SK-N-SH (cell line): ENCODE measurements at regions not wholly inside any gene's neighbourhood (a gene's known extent, or its start where the extent isn't known, plus 50 kb on each side); places are given as distances from the start of the nearest gene placed in this dataset.

Experiments
- CTCF ChIA-PET: fragments of 300-600, 350-600 bp; formaldehyde crosslinking; extraction: SDS; loops from one replicate; lab custom pipeline; 2021; lab: Yijun Ruan, JAX
- POLR2A ChIA-PET: fragments of 350-600 bp; sonication (Branson Sonifier 250); formaldehyde crosslinking; extraction: SDS; loops from one replicate; lab custom pipeline; 2020; ENCODE audit warnings: antibody characterized with exemption, inconsistent platforms; lab: Yijun Ruan, JAX
- DNase-seq: peaks from one replicate; pipeline ENCODE4 v3.0.0; 2012
- H2AFZ ChIP-seq: fragments of 200-600 bp; sonication (generic); 2 replicates; pipeline ENCODE4 v1.8.1; 2016; ENCODE audit warnings: antibody characterized with exemption, mild to moderate bottlenecking, low read depth
- H3F3A ChIP-seq: fragments of 200-600 bp; sonication (generic); replicated peaks from 2 replicates; pipeline ENCODE3; 2016; ENCODE audit warnings: antibody characterized with exemption, mild to moderate bottlenecking; ENCODE audit not compliant: insufficient read depth
- H3K27ac ChIP-seq, 2 experiments: fragments of 200-500 bp in 1 of 2; fragments of 200-600 bp in 1 of 2; sonication (Bioruptor generic) in 1 of 2; sonication (generic), shearing (Covaris generic) in 1 of 2; 2 replicates each; pipeline versions ENCODE4 v1.5.1 to v1.6.1; 2014 to 2016; ENCODE audit warnings: low read depth in 2 of 2, inconsistent platforms in 1 of 2, low read length in 1 of 2, mild to moderate bottlenecking in 1 of 2, mixed read lengths in 1 of 2
- H3K27me3 ChIP-seq: fragments of 200-600 bp; sonication (generic), shearing (Covaris generic); 2 replicates; pipeline ENCODE4 v1.6.1; 2016; ENCODE audit warnings: mixed run types; ENCODE audit not compliant: insufficient read depth
- H3K36me3 ChIP-seq, 2 experiments: fragments of 200-500 bp in 1 of 2; fragments of 200-600 bp in 1 of 2; sonication (Bioruptor generic) in 1 of 2; sonication (generic) in 1 of 2; replicated peaks in 1 of 2; 2 replicates each; pipeline versions ENCODE3 to v1.5.1; 2014 to 2016; ENCODE audit warnings: low read length in 1 of 2, mild to moderate bottlenecking in 1 of 2; ENCODE audit not compliant: insufficient read depth in 2 of 2, control insufficient read depth in 1 of 2
- H3K4me1 ChIP-seq, 2 experiments: fragments of 200-500 bp in 1 of 2; fragments of 200-600 bp in 1 of 2; sonication (Bioruptor generic) in 1 of 2; sonication (generic), shearing (Covaris generic) in 1 of 2; 2 replicates each; pipeline versions ENCODE4 v1.5.1 to v1.6.1; 2014 to 2016; ENCODE audit warnings: low read depth in 1 of 2, low read length in 1 of 2, mixed run types in 1 of 2; ENCODE audit not compliant: insufficient read depth in 2 of 2, control insufficient read depth in 1 of 2
- H3K4me2 ChIP-seq: fragments of 200-600 bp; sonication (generic), shearing (Covaris generic); 2 replicates; pipeline ENCODE4 v1.6.1; 2017; ENCODE audit warnings: mixed run types
- H3K4me3 ChIP-seq, 2 experiments: fragments of 200-500 bp in 1 of 2; fragments of 200-600 bp in 1 of 2; sonication (Bioruptor generic) in 1 of 2; sonication (generic), shearing (Covaris generic) in 1 of 2; 2 replicates each; pipeline versions ENCODE4 v1.5.1 to v1.8.1; 2014 to 2016; ENCODE audit warnings: low read depth in 2 of 2, inconsistent platforms in 1 of 2, low read length in 1 of 2, mild to moderate bottlenecking in 1 of 2, mixed read lengths in 1 of 2, moderate library complexity in 1 of 2
- H3K79me2 ChIP-seq: fragments of 200-600 bp; sonication (generic); 2 replicates; pipeline ENCODE4 v1.8.1; 2017; ENCODE audit warnings: mild to moderate bottlenecking; ENCODE audit not compliant: insufficient read depth
- H3K9ac ChIP-seq: fragments of 200-600 bp; sonication (generic); 2 replicates; pipeline ENCODE4 v1.6.1; 2017; ENCODE audit warnings: mixed run types
- H3K9me2 ChIP-seq: fragments of 200-600 bp; sonication (generic); 2 replicates; pipeline ENCODE4 v1.6.1; 2017; ENCODE audit warnings: mixed run types
- H3K9me3 ChIP-seq: fragments of 200-600 bp; sonication (generic); 2 replicates; pipeline ENCODE4 v1.6.1; 2017; ENCODE audit warnings: mixed run types, mild to moderate bottlenecking, moderate library complexity
- H4K20me1 ChIP-seq: fragments of 200-600 bp; sonication (generic); 2 replicates; pipeline ENCODE4 v1.6.1; 2017; ENCODE audit warnings: mild to moderate bottlenecking, mixed run types; ENCODE audit not compliant: insufficient read depth
- CHD2 ChIP-seq: fragments of 150-350 bp; IDR thresholded peaks from 2 replicates; pipeline ENCODE4 v1.6.1; 2018; ENCODE audit warnings: low read length; ENCODE audit not compliant: partially characterized antibody
- FOSL2 ChIP-seq: IDR thresholded peaks from 2 replicates; pipeline ENCODE4 v1.4.0; 2012; ENCODE audit warnings: low read depth, mild to moderate bottlenecking, moderate library complexity, borderline replicate concordance
- FOXM1 ChIP-seq: IDR thresholded peaks from 2 replicates; pipeline ENCODE4 v1.4.0; 2012; ENCODE audit warnings: low read depth, mild to moderate bottlenecking
- GATA2 ChIP-seq: sonication (generic); formaldehyde crosslinking; IDR thresholded peaks from 2 replicates; pipeline ENCODE4 v1.5.0; 2020; ENCODE audit warnings: mild to moderate bottlenecking, missing genetic modification reagents
- MXI1 ChIP-seq: IDR thresholded peaks from 2 replicates; pipeline ENCODE4 v1.6.1; 2012; ENCODE audit warnings: mild to moderate bottlenecking, low read depth, low read length, improper control_type of control experiment
- POLR2AphosphoS5 ChIP-seq: IDR thresholded peaks from 2 replicates; pipeline ENCODE4 v1.6.1; 2012; ENCODE audit warnings: low read depth, low read length
- RFX5 ChIP-seq: IDR thresholded peaks from 2 replicates; pipeline ENCODE4 v1.6.1; 2012; ENCODE audit warnings: mild to moderate bottlenecking, improper control_type of control experiment, low read length
- RXRA ChIP-seq: IDR thresholded peaks from 2 replicates; pipeline ENCODE4 v1.4.0; 2012; ENCODE audit warnings: low read depth, mild to moderate bottlenecking, borderline replicate concordance
- SIN3A ChIP-seq: IDR thresholded peaks from 2 replicates; pipeline ENCODE4 v1.6.1; 2012; ENCODE audit warnings: low read depth, mild to moderate bottlenecking, low read length, moderate library complexity, borderline replicate concordance
- TAF1 ChIP-seq: IDR thresholded peaks from 2 replicates; pipeline ENCODE4 v1.6.1; 2012; ENCODE audit warnings: low read depth, mild to moderate bottlenecking, low read length, moderate library complexity, borderline replicate concordance
- WGBS: methylation state at CpG from one replicate; pipeline ENCODE4 v1.1.6; 2017; ENCODE audit warnings: low lambda C conversion rate; 5-methylcytosine and 5-hydroxymethylcytosine counted together
- TF ChIP-seq, protein P1 (sequence below): IDR thresholded peaks from 2 replicates; pipeline ENCODE4; 2012
- TF ChIP-seq, protein P2 (sequence below): IDR thresholded peaks from 2 replicates; pipeline ENCODE4 v1.4.0; 2012; ENCODE audit warnings: low read depth, borderline replicate concordance

DNA sequence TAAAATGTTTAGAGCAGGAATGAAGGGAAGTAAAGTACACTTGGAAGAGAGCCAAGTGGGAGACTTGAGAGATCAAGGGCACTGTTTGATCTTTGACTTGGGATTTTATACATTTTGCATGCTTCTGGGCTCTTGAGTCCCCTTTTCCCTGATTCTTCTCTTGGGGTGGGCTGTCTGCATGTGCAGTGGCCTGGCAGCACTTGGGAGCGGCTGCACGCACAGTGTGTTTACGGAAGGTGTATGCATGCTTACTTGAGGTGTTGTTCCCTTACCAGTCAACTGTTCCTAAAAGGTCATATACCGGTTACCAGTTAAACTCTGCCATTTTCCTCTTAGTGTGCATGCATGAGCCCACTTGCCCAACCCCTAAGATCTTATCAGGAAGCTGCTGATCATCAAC is 377.7 kb downstream of the CYLC2 start:
- H3K36me3 ChIP-seq, result no peaks in the 10 kb centered on the region
- H3K9ac ChIP-seq, result no peak overlapping the region
- POLR2A ChIA-PET, result no interaction called here
- H3K9me2 ChIP-seq, result no peaks in the 10 kb centered on the region
- H3K4me2 ChIP-seq, result no peak overlapping the region
- H3K4me3 ChIP-seq, result no peak overlapping the region
- H2AFZ ChIP-seq, result no peak overlapping the region
- no peaks in the 10 kb centered on the region for H4K20me1 ChIP-seq
- H3K79me2 ChIP-seq, result no peaks in the 10 kb centered on the region
- TF ChIP-seq CHD2, result no peak
- TF ChIP-seq, all 33 proteins: peak for 0
- no peaks in the 10 kb centered on the region for H3K4me1 ChIP-seq
- no peaks in the 10 kb centered on the region for H3K27me3 ChIP-seq
- WGBS, result 41% methylated on average over 4 of the region's 4 CpGs
- H3F3A ChIP-seq, result no peaks in the 10 kb centered on the region
- no peak overlapping the region for H3K27ac ChIP-seq
- CTCF ChIA-PET, result interaction anchor here (0.6 kb wide), 1 partner anchor 12 kb away, joined by 3 read pairs; no protein-coding TSS in a partner anchor
- H3K9me3 ChIP-seq, result no peaks in the 10 kb centered on the region
- no peak for DNase-seq

DNA sequence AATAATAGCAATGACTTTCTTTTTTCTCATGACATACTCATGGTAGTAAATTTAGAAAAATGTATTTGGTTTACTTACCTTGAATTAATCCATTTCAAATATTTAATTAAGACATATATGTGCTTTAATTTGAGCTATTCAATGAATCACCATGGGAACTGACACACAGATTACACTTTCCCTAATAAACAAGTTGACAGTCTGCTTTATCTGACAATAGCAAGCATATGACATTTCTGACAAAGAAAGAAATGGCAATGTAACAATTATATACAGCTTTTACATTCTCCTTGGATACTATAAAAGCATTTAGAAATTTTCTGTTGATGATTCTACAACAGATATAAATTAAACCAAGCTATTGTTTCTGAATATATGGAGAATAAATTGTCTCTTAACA is 382.5 kb downstream of the CYLC2 start:
- Histone ChIP-seq H2AFZ (no peak overlapping the region), H3K9ac (no peak overlapping the region), H3K4me1 (no peaks in the 10 kb centered on the region), H3K4me2 (no peak overlapping the region), H3K79me2 (no peaks in the 10 kb centered on the region), H3F3A (no peaks in the 10 kb centered on the region), H3K9me3 (no peaks in the 10 kb centered on the region), H3K27ac (no peak overlapping the region), H3K4me3 (no peak overlapping the region), H3K27me3 (no peaks in the 10 kb centered on the region), H4K20me1 (no peaks in the 10 kb centered on the region), H3K9me2 (no peaks in the 10 kb centered on the region), H3K36me3 (no peaks in the 10 kb centered on the region)
- POLR2A ChIA-PET, result no interaction called here
- CTCF ChIA-PET, result interaction anchor here (0.6 to 3.1 kb wide), 2 partner anchors 8 to 20 kb away, joined by 3 to 13 read pairs; no protein-coding TSS in a partner anchor
- no peak for TF ChIP-seq FOSL2
- TF ChIP-seq, protein P1, sequence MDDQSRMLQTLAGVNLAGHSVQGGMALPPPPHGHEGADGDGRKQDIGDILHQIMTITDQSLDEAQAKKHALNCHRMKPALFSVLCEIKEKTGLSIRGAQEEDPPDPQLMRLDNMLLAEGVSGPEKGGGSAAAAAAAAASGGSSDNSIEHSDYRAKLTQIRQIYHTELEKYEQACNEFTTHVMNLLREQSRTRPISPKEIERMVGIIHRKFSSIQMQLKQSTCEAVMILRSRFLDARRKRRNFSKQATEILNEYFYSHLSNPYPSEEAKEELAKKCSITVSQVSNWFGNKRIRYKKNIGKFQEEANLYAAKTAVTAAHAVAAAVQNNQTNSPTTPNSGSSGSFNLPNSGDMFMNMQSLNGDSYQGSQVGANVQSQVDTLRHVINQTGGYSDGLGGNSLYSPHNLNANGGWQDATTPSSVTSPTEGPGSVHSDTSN, result no peak
- TF ChIP-seq RFX5, result no peak
- TF ChIP-seq POLR2AphosphoS5, result no peak
- TF ChIP-seq SIN3A, result no peak
- no peak for TF ChIP-seq MXI1
- TF ChIP-seq, protein P2, sequence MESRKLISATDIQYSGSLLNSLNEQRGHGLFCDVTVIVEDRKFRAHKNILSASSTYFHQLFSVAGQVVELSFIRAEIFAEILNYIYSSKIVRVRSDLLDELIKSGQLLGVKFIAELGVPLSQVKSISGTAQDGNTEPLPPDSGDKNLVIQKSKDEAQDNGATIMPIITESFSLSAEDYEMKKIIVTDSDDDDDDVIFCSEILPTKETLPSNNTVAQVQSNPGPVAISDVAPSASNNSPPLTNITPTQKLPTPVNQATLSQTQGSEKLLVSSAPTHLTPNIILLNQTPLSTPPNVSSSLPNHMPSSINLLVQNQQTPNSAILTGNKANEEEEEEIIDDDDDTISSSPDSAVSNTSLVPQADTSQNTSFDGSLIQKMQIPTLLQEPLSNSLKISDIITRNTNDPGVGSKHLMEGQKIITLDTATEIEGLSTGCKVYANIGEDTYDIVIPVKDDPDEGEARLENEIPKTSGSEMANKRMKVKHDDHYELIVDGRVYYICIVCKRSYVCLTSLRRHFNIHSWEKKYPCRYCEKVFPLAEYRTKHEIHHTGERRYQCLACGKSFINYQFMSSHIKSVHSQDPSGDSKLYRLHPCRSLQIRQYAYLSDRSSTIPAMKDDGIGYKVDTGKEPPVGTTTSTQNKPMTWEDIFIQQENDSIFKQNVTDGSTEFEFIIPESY, result no peak
- TF ChIP-seq TAF1, result no peak
- TF ChIP-seq GATA2, result no peak
- TF ChIP-seq FOXM1, result no peak
- no peak for TF ChIP-seq CHD2
- no peak for TF ChIP-seq RXRA
- DNase-seq, result no peak
